Right atrium auricular region (tissue), 2 donors: ENCODE measurements at regions not wholly inside any gene's neighbourhood (a gene's known extent, or its start where the extent isn't known, plus 50 kb on each side); places are given as distances from the start of the nearest gene placed in this dataset.

Experiments
- DNase-seq: peaks from one replicate; pipeline ENCODE4 v3.0.0-alpha.2; 2019; ENCODE audit warnings: low spot score
- H3K27ac ChIP-seq, 2 donors: fragments of 200-600 bp; sonication (generic); 1 replicate in 1 of 2; 2 replicates in 1 of 2; pipeline ENCODE4 v1.5.1; 2016 to 2019
- H3K27me3 ChIP-seq, 2 donors: fragments of 200-600 bp; sonication (generic); one replicate each; pipeline versions ENCODE4 v1.5.1 to v1.6.0; 2017 to 2019
- H3K36me3 ChIP-seq: fragments of 200-600 bp; sonication (generic); one replicate; pipeline ENCODE4 v1.5.1; 2016
- H3K4me1 ChIP-seq, 2 donors: fragments of 200-600 bp; sonication (generic); one replicate each; pipeline versions ENCODE4 v1.5.1 to v1.6.0; 2017 to 2019
- H3K4me3 ChIP-seq, 2 donors: fragments of 200-600 bp; sonication (generic); 1 replicate in 1 of 2; 2 replicates in 1 of 2; pipeline ENCODE4 v1.5.1; 2017 to 2019; ENCODE audit warnings: mild to moderate bottlenecking in 1 of 2, moderate library complexity in 1 of 2
- H3K9me3 ChIP-seq, 2 donors: fragments of 200-600 bp; sonication (generic); one replicate each; pipeline ENCODE4 v1.5.1; 2019
- CTCF ChIP-seq, 2 donors: fragments of 200-600 bp; sonication (generic); IDR thresholded peaks; one replicate each; pipeline ENCODE4 v1.5.1; 2019; ENCODE audit warnings: antibody characterized with exemption in 2 of 2

GRCh38 chr7:367351-367901, 77.5 kb downstream of the FOXL3 start:
- TF ChIP-seq CTCF (IDR thresholded peaks at IDR 0.05), result no peak
- no peak overlapping the region for H3K27ac ChIP-seq
- no peak for DNase-seq

GRCh38 chr7:368651-369475, 78.9 kb downstream of the FOXL3 start:
- DNase-seq, result no peak

More at GRCh38 chr7:367351-367901, 77.5 kb downstream of the FOXL3 start:
- Histone ChIP-seq H3K27me3 (no peaks in the 10 kb centered on the region), H3K9me3 (no peaks in the 10 kb centered on the region), H3K4me1 (peaks cover 0 to 4% of the 10 kb centered on the region in 2 donors), H3K36me3 (no peaks in the 10 kb centered on the region), H3K4me3 (no peak overlapping the region)

DNA sequence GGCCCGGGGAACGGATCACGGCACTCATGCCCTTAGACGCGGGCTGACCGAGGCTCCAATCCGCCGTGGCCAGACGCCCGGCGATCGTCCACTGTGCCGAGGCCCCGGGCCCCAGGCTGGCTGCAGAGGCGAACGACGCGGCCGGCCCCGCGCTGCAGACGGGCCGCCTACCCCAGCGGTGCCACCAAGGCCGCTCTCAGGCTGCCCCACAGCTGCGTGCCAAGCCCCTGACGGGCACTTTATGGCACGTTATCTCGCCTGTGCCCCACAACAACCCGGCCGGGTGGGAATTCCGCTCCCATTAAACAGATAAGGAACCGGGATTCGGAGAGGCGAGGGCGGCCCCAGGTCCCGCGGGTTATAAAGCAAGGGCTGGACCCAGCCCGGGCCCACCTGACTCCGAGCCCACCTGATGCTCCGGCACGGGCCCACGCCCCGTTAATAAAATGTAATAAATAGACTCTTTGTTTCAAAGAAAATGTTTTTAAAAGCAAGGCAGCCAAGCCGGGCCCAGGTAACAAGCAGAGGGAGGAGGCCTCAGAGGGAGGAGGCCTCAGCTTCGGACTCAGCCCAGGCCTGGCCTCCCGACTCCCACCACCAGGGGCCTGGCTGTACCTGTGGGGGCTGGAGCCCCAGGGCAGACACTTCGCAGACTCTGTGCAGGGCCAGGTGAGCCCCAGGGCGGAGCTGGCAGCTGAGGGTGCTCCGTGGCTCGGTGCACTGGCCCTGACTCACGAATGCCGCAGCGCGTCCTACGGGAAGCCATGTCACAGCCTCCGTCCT, 79.7 kb downstream of the FOXL3 start:
- TF ChIP-seq CTCF (IDR thresholded peaks at IDR 0.05), result no peak
- Histone ChIP-seq H3K27me3 (no peaks in the 10 kb centered on the region), H3K36me3 (no peaks in the 10 kb centered on the region), H3K27ac (no peak overlapping the region), H3K9me3 (no peaks in the 10 kb centered on the region), H3K4me1 (no peaks in the 10 kb centered on the region), H3K4me3 (no peak overlapping the region)
- no peak for DNase-seq

More at GRCh38 chr7:368651-369475, 78.9 kb downstream of the FOXL3 start:
- H3K9me3 ChIP-seq, result no peaks in the 10 kb centered on the region
- no peaks in the 10 kb centered on the region for H3K4me1 ChIP-seq
- no peak overlapping the region for H3K27ac ChIP-seq
- no peak for TF ChIP-seq CTCF (IDR thresholded peaks at IDR 0.05)
- no peaks in the 10 kb centered on the region for H3K27me3 ChIP-seq
- no peak overlapping the region for H3K4me3 ChIP-seq
- no peaks in the 10 kb centered on the region for H3K36me3 ChIP-seq

- Histone ChIP-seq H3K27me3 (no peaks in the 10 kb centered on the region), H3K4me3 (no peak overlapping the region), H3K36me3 (no peaks in the 10 kb centered on the region), H3K27ac (no peak overlapping the region), H3K4me1 (no peaks in the 10 kb centered on the region), H3K9me3 (no peaks in the 10 kb centered on the region)
- no peak for TF ChIP-seq CTCF (IDR thresholded peaks at IDR 0.05)
- DNase-seq, result no peak
These were observed 80.3 kb downstream of the FOXL3 start for GRCh38 chr7:370259-370625.

DNA sequence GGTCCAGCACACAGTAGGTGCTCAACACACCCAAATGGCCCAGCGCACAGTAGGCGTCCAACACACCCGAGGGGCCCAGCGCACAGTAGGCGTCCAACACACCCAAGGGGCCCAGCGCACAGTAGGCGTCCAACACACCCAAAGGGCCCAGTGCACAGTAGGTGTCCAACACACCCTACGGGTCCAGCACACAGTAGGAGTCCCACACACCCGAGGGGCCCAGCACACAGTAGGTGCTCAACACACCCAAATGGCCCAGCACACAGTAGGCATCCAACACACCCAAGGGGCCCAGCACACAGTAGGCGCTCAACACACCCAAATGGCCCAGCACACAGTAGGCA, 80.8 kb downstream of the FOXL3 start:
- Histone ChIP-seq H3K9me3 (no peaks in the 10 kb centered on the region), H3K4me1 (no peaks in the 10 kb centered on the region), H3K4me3 (no peak overlapping the region), H3K27ac (no peak overlapping the region), H3K27me3 (no peaks in the 10 kb centered on the region), H3K36me3 (no peaks in the 10 kb centered on the region)
- TF ChIP-seq CTCF (IDR thresholded peaks at IDR 0.05), result no peak
- no peak for DNase-seq
